ENCODE measurements at regions not wholly inside any gene's neighbourhood (a gene's known extent, or its start where the extent isn't known, plus 50 kb on each side); places are given as distances from the start of the nearest gene placed in this dataset.
"Not testable (repeated sequence)": the region's sequence is repeated elsewhere in the genome, so short reads cannot be mapped to it uniquely, and the experiment has no call there.

DNA sequence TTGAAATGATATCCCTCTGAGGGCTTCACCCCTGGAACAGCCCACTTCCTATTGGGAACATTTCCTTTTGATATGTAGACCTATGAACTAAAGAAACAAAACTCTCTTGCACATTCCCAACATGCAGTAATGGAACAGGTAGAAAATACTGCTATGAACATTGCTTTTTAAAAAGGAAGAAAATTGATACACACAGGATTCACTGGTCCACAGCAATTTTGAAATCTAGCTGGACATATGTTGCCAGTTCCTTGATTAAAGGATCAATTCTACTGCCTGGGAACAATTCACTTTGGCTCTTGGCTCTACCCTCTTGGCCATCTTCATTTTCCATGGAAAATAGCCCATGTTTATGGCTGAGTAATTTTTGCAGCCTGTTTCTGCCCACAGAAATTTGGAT, 74.9 kb upstream of the ZNF280D start:
- no peak for DNase-seq (ENCODE audit: low read depth)

DNA sequence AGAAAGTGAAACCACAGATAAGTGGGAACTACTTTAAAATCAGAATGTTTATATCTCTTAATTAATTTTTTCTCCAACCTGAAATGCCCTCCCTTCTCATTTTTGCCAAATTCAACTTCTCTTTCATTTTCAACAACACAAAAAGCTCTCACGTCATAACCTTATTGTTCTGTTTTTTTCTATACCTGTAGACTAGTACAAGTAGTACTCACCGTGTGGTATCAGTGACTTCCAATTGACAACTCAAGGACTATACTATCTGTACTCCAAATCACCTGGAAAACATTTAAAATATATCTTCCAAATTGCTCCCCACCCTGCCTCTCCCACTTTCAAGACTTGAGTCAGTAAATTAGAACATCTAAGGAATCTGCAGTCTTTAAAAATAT, 72.8 kb upstream of the ZNF280D start:
- DNase-seq (ENCODE audit: low read depth), result no peak

DNA sequence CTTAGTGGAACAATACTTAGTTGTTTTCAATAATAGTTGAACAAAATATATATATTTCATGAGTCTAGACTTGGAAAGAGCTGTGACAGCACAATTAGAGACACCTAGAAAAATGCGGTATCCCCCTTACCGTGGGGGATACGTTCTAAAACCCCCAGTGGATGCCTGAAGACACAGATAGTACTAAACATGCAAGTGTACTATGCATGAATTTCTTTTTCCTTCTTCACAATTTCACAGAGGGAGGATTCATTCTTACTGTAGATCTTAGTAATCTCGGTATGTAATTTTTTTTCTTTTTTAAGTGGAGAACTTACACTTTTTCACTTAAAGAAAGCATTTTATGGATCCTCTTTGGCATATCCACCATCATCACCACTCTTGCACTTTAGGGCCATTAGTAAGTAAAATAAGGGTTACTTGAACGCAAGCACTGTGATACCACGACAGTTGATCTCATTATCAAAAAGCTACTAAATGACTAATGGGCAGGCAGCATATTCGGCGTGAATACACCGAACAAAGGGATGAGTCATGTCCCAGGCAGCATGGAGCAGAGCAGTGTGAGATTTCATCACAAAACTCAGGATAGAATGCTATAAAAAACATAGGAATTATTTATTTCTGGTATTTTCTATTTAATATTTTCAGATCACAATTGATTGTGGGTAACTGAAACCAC, 72.3 kb upstream of the ZNF280D start:
- no peak for DNase-seq (ENCODE audit: low read depth)

DNA sequence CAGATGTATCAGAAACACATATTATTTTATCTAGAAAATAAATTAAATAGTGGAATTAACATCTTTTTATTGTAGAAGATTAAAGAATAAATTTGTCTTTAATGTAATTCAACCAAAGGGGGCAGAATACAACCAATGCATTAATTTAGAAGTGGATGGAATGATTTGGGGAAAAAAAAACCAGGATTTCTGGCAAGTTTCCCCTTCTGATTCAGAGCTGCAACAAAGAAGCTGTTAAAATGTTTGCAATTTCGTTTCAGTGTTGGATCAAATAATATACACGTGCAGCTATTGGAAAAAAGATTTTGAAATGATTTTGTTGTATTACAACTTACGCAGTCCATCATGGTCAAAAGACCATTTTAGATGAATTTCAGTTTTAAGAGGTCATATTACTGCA, 71.6 kb upstream of the ZNF280D start:
- DNase-seq (ENCODE audit: low read depth), result no peak

DNA sequence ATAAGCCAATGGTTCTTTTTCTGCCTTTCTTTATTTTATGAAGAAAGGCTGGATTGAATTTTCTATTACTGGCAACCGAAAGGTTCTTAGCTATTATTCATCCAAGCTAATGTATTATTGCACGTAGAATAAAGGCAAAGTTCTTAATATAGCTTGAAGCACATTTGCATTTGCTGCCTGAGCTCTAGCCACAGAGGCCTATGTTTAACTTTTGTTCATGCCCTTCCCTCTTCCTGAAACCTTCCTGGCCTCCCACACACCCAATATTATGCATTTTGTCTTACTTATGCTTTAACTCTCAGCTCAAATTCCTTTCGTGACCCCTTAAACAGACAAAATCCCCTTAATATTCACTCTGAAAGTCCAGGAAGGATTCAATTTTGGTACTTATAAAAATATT, 71.0 kb upstream of the ZNF280D start:
- DNase-seq (ENCODE audit: low read depth), result no peak

DNA sequence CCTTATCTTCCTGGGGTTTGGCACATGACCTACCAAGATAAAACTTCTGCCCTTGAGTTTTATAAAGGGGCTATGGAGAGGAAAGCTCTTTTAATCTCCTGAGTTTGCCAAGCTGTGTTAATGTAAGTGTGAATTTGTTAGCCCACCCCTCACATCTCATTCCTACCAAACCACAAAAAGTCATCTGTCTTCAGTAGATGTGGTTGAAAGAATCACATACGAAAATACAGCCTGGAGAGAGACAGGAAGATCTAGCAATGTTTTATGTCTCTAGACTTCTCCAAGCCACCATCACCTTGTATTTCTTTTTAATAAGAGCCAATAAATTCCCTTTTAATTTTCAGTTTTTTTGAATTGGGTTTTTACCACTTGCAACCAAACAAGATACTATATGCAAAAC, 68.9 kb upstream of the ZNF280D start:
- no peak for DNase-seq (ENCODE audit: low read depth)

DNA sequence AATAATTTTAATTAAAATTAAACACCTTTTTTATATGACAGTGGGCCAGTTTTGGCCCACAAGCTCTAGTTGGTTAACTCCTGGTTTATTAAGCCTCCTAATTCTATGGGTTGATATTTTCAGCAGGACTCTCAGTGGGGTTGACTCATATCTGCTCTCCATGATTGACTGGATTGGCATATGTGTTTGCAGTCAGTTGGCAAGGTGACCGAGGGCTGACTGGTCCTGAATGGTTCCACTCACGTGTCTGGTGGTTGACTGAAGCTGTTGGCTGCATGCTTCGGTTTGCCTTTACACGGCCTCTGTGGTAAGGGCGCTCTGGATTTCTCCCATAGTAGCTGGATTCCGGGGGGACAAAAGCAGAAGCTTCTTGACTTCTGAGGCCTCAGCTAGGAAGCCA, 65.3 kb upstream of the ZNF280D start:
- peak; percentile 18 for DNase-seq (ENCODE audit: low read depth)

DNA sequence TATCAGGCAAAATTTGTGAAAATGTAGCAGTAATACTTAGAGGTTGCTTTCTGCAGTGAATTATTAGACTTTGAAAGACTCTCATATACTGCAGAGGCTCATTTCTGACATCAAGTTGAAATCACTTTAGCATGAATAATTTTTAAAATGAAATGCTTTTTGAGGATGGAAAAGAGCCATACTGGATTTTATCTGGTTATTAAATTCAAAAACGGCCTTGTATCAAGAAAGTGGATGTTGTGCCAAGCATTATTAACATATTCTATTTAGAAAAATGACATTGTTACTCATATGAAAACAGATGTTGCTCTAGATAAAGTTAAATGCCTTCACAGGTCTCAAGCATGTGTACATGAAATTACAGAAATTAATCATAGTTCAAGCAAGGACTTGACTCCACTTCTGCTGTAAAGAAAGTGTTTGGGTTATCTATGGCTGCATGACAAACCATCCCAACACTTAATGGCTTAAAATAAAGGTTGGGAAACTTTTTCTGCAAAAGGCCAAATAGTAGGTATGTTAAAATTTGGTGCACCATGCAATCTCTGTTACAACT, 64.5 kb upstream of the ZNF280D start:
- DNase-seq (ENCODE audit: low read depth), result no peak

DNA sequence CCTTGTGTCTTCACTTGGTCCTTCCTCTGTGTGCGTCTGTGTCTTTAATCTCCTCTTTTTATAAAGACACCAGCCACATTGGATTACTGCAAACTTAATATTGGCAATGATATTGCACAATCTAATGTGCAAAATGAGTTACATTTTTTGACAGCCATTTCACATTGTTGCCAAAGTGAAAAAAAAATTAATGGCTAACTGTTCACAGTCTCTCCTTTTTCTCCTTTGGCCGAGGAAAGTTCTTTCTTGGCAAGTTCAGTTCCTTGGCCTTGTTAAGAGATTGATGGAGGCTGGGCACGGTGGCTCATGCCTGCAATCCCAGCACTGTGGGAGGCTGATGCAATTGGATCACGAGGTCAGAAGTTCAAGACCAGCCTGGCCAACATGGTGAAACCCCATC, 62.2 kb upstream of the ZNF280D start:
- no peak for DNase-seq (ENCODE audit: low read depth)

DNA sequence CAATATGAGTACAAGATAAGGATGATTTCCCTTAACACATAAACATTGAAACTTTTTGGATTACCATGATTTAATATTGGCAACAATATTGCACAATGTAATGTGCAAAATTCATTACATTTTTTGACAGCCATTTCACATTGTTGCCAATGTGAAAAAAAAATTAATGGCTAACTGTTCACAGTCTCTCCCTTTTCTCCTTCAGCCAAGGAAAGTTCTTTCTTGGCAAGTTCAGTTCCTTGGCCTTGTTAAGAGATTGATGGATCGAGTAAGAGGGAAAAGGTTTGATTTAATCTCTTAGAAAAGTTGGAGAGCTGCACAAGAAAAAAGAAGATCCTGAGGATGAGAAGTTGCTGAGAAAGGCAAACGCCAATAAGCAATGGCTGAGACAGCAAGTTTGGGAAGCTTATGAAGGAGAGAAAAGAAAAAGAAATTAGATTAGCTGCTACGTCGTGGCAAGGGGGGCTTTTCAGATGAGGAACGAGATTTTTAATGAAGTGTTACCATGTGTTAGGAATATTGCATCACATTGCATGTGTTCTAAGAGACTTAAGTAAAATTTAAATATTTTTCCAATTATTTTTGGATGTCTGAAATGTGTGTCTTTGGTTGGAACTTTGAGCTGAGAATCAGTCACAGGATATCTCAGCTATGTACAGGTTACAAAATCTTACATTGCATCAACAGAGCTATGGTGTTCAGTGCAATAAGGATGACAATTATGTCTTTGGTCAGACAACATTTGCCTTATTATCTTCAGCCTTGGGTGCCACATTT, 61.4 kb upstream of the ZNF280D start:
- no peak for DNase-seq (ENCODE audit: low read depth)

DNA sequence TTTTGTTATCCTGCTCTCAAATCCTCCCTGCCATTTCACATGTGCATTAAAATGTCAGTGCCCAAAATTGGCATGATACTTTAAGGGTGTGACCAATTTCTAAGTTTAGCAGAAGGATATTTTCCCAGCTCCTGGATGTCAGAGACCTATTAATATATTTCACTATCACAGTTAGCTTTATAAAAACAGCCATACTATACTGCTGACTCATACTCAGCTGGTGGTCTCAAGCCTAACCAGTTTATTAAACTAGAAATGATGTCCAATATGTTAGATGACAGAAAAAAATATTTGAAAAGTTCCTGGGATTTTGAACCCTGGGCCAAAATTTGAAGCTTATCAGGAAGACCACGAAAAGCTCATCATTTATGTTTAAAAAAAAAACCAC, 60.9 kb upstream of the ZNF280D start:
- no peak for DNase-seq (ENCODE audit: low read depth)

DNA sequence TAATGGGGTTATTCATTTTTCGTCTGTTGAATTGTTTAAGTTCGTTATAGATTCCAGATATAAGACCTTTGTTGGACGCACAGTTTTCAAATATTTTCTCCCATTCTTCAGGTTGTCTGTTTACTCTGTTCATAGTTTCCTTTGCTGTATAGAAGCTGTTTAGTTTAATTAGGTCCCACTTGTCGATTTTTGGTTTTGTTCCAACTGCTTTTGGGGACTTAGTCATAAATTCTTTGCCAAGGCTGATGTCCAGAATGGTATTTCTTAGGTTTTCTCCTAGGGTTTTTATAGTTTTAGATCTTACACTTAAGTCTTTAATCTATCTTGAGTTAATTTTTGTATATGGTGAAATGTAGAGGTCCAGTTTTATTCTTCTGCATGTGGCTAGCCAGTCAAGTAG, 58.9 kb upstream of the ZNF280D start:
- no peak for DNase-seq (ENCODE audit: low read depth)

DNA sequence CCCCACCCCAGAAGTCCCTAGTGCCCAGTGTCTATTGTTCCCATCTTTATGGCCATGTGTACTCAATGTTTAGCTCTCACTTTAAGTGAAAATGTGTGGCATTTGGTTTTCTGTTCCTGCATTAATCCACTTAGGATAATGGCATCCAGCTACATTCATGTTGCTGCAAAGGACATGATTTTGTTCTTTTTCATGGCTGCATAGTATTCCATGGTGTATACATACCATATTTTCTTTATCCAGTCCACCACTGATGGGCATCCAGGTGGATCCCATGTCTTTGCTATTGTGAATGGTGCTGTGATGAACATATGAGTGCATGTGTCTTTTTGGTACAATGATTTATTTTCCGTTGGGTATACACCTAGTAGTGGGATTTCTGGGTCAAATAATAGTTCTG, 58.2 kb upstream of the ZNF280D start:
- DNase-seq (ENCODE audit: low read depth), result not testable (repeated sequence)

DNA sequence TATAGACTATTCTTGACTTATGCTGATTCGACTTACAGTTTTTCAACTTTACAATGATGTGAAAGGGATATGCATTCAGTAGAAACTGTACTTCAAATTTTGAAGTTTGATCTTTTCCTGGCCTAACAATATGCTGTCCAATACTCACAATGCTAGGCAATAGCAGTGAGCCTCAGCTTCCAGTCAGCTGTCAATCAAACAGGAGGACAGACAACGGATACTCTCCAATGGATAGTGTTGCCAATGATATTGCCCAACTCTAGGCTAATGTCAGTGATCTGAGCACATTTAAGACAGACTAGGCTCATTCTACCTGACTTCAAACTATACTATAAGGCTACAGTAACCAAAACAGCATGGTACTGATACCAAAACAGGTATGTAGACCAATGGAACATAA, 55.0 kb upstream of the ZNF280D start:
- no peak for DNase-seq (ENCODE audit: low read depth)

DNA sequence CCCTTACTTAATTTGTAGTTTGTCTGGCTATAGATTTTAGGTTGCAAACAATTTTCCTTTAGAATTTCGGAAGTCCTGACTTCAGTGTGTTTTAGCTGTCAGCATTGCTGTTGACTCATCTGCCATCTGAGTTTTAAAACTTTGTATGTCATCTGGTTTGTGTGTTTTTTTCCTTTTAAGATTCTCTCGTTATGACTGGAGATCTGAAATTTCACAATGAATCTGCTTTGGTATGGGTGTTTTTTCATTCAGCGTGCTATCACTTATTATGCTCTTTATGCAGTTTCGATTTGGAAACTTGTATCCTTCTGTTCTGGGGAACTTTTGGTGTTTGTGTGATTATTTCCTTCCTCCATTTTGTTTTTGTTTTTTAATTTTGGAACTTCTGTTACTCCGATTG, 53.7 kb upstream of the ZNF280D start:
- DNase-seq (ENCODE audit: low read depth), result no peak

DNA sequence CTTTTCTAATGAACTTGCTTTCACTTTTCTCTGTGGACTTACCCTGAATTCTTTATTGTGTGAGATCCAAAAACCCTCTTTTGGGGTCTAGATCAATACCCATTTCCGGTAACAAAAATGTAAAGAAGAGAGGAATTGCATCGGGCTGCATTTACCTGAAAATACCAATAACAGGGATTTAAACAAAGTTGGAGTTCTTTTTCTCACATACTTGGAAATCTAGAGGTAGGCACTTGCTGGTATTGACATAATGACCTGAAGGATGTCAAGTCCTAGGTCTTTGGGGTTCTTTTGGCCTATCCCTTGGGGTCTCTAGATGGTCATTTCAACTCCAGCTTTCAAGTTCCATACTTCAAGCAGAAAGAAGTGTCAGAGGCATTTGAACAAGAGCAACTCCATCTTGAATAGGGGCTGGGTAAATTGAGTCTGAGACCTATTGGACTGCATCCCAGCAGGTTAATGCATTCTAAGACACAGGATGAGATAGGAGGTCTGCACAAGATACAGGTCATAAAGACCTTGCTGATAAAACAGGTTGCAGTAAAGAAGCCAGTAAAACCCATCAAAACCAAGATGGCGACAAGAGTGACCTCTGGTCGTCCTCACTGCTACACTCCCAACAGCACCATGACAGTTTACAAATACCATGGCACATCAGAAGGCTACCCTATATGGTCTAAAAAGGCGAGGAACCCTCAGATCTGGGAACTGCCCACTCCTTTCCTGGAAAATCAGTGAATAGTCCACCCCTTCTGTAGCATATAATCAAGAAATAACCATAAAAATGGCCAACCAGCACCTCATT, 50.8 kb upstream of the ZNF280D start:
- DNase-seq (ENCODE audit: low read depth), result no peak

DNA sequence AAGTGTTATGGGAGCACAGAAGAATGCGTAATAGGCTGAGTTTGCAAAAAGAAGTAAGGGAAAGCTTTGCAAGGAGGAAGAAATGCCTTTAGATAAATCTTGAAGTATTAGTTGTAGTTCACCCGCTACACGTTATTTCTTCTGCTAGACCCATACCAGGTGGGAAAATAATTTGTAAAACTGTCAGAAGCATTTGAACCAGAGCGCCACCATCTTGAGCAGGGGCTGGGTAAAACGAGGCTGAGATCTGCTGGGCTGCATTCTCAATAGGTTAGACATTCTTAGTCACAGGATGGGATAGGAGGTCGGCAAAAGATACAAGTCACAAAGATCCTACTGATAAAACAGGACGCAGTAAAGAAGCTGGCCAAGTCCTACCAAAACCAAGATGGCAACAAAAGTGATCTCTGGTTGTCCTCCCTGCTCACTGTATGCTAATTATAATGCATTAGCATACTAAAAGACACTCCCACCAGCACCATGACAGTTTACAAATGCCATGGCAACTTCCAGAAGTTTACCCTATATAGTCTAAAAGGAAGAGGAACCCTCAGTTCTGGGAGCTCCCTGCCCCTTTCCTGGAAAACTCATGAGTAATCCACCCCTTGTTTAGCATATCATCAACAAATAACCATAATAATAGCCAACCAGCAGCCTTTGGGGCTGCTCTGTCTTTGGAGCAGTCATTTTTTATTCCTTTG, 50.0 kb upstream of the ZNF280D start:
- DNase-seq (ENCODE audit: low read depth), result no peak

Measured in activated T-cell treated with anti-CD3 and anti-CD28 coated beads for 48 hours (primary cell).